ENCODE measurements at regions not wholly inside any gene's neighbourhood (a gene's known extent, or its start where the extent isn't known, plus 50 kb on each side); places are given as distances from the start of the nearest gene placed in this dataset.

DNA sequence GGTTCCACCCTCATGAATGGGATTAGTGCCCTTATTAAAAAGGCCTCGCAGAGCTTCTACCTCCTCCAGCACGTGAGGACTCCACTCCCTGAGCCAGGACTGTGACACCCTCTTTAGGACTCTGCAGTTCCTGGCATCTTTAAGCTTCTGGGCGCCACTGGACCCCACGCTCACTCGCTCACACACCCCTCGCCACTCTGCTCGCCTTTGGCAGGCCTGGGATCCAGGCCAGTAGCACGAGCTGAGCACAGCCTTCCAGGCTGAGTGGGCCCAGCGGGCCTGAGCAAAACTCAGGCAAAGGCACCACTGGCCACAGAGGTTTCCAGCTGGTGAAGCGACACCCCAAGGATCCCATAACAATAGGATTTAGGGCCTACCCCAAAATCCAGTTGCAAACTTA is 107.9 kb upstream of the GPC1 start:
- TF ChIP-seq, protein P1, sequence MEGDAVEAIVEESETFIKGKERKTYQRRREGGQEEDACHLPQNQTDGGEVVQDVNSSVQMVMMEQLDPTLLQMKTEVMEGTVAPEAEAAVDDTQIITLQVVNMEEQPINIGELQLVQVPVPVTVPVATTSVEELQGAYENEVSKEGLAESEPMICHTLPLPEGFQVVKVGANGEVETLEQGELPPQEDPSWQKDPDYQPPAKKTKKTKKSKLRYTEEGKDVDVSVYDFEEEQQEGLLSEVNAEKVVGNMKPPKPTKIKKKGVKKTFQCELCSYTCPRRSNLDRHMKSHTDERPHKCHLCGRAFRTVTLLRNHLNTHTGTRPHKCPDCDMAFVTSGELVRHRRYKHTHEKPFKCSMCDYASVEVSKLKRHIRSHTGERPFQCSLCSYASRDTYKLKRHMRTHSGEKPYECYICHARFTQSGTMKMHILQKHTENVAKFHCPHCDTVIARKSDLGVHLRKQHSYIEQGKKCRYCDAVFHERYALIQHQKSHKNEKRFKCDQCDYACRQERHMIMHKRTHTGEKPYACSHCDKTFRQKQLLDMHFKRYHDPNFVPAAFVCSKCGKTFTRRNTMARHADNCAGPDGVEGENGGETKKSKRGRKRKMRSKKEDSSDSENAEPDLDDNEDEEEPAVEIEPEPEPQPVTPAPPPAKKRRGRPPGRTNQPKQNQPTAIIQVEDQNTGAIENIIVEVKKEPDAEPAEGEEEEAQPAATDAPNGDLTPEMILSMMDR (IDR thresholded peaks at IDR 0.05; ENCODE audit: low read depth, low read length) = no peak
- no peak for TF ChIP-seq MYC (IDR thresholded peaks at IDR 0.05; ENCODE audit: low read depth, low read length)

All from NB4 (cell line).